Smooth muscle cell (in vitro differentiated cells): ENCODE measurements at regions not wholly inside any gene's neighbourhood (a gene's known extent, or its start where the extent isn't known, plus 50 kb on each side); places are given as distances from the start of the nearest gene placed in this dataset.

ENCODE experiments used
- DNase-seq: peaks from one replicate; lab custom pipeline; 2025; ENCODE audit not compliant: unreplicated experiment; lab: John Stamatoyannopoulos, UW
- H2AFZ ChIP-seq: fragments of 200-600 bp; sonication (generic); 2 replicates; pipeline ENCODE4 v1.6.0; 2016; ENCODE audit warnings: antibody characterized with exemption, low read depth, mild to moderate bottlenecking
- H3F3A ChIP-seq: fragments of 200-600 bp; sonication (generic); 2 replicates; pipeline ENCODE4 v1.6.0; 2017; ENCODE audit warnings: antibody characterized with exemption, low read depth
- H3K27ac ChIP-seq: fragments of 200-600 bp; sonication (generic); 2 replicates; pipeline ENCODE4 v1.5.1; 2016; ENCODE audit warnings: low read depth, mild to moderate bottlenecking
- H3K27me3 ChIP-seq: fragments of 200-600 bp; sonication (generic); 2 replicates; pipeline ENCODE4 v1.6.1; 2016; ENCODE audit warnings: low read depth, mild to moderate bottlenecking
- H3K36me3 ChIP-seq: fragments of 200-600 bp; sonication (generic); 2 replicates; pipeline ENCODE4 v1.5.1; 2016; ENCODE audit warnings: low read depth
- H3K4me1 ChIP-seq: fragments of 200-600 bp; sonication (generic); 2 replicates; pipeline ENCODE4 v1.5.1; 2016; ENCODE audit warnings: low read depth
- H3K4me2 ChIP-seq: fragments of 200-600 bp; sonication (generic); 2 replicates; pipeline ENCODE4 v1.6.0; 2016; ENCODE audit warnings: mild to moderate bottlenecking
- H3K4me3 ChIP-seq: fragments of 200-600 bp; sonication (generic); 2 replicates; pipeline ENCODE4 v1.5.1; 2016; ENCODE audit warnings: mild to moderate bottlenecking
- H3K79me2 ChIP-seq: fragments of 200-600 bp; sonication (generic); 2 replicates; pipeline ENCODE4 v1.6.0; 2016; ENCODE audit warnings: low read depth, mild to moderate bottlenecking
- H3K9ac ChIP-seq: fragments of 200-600 bp; sonication (generic); 2 replicates; pipeline ENCODE4 v1.6.0; 2016; ENCODE audit warnings: low read depth
- H3K9me3 ChIP-seq: fragments of 200-600 bp; sonication (generic); replicated peaks from 2 replicates; pipeline ENCODE4 v1.5.1; 2016; ENCODE audit warnings: low read depth
- H4K20me1 ChIP-seq: fragments of 200-600 bp; sonication (generic); 2 replicates; pipeline ENCODE4 v1.6.0; 2016; ENCODE audit warnings: low read depth
- WGBS: methylation state at CpG from one replicate; pipeline ENCODE4 v1.1.7; 2016; ENCODE audit warnings: low lambda C conversion rate; 5-methylcytosine and 5-hydroxymethylcytosine counted together
- TF ChIP-seq, protein P1 (sequence below): fragments of 200-600 bp; sonication (generic); IDR thresholded peaks from 2 replicates; pipeline ENCODE4 v1.5.1; 2017; ENCODE audit warnings: borderline replicate concordance, mild to moderate bottlenecking, antibody characterized with exemption; ENCODE audit not compliant: insufficient read depth, poor library complexity, severe bottlenecking

DNA sequence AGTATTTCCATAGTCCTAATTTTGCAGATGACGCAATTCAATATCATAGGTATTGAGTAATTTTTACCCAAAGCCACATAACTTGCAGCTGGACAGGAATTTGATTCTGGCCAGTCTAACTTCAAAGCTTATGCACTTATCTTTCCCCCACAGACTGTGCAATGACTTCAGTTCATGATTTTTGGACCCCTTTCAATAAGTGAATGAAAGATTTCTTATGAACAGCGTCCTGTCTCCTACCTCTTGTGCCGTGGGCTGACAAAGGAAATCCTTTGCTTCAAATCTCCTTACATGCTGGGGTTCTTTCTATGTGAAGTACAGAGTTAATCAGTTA is 217.7 kb upstream of the KIRREL3 start:
- H3K27me3 ChIP-seq = no peaks in the 10 kb centered on the region
- no peaks in the 10 kb centered on the region for H3K36me3 ChIP-seq
- H3K4me2 ChIP-seq = no peak overlapping the region
- no peaks in the 10 kb centered on the region for H3K9me3 ChIP-seq
- no peak overlapping the region for H2AFZ ChIP-seq
- TF ChIP-seq, protein P1, sequence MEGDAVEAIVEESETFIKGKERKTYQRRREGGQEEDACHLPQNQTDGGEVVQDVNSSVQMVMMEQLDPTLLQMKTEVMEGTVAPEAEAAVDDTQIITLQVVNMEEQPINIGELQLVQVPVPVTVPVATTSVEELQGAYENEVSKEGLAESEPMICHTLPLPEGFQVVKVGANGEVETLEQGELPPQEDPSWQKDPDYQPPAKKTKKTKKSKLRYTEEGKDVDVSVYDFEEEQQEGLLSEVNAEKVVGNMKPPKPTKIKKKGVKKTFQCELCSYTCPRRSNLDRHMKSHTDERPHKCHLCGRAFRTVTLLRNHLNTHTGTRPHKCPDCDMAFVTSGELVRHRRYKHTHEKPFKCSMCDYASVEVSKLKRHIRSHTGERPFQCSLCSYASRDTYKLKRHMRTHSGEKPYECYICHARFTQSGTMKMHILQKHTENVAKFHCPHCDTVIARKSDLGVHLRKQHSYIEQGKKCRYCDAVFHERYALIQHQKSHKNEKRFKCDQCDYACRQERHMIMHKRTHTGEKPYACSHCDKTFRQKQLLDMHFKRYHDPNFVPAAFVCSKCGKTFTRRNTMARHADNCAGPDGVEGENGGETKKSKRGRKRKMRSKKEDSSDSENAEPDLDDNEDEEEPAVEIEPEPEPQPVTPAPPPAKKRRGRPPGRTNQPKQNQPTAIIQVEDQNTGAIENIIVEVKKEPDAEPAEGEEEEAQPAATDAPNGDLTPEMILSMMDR = no peak
- no peak for DNase-seq
- H3K4me1 ChIP-seq = no peaks in the 10 kb centered on the region
- no peaks in the 10 kb centered on the region for H4K20me1 ChIP-seq
- no peak overlapping the region for H3K9ac ChIP-seq
- H3F3A ChIP-seq = no peaks in the 10 kb centered on the region
- H3K27ac ChIP-seq = no peak overlapping the region
- no peaks in the 10 kb centered on the region for H3K79me2 ChIP-seq
- 96% methylated on average over 3 of the region's 3 CpGs for WGBS
- H3K4me3 ChIP-seq = no peak overlapping the region

DNA sequence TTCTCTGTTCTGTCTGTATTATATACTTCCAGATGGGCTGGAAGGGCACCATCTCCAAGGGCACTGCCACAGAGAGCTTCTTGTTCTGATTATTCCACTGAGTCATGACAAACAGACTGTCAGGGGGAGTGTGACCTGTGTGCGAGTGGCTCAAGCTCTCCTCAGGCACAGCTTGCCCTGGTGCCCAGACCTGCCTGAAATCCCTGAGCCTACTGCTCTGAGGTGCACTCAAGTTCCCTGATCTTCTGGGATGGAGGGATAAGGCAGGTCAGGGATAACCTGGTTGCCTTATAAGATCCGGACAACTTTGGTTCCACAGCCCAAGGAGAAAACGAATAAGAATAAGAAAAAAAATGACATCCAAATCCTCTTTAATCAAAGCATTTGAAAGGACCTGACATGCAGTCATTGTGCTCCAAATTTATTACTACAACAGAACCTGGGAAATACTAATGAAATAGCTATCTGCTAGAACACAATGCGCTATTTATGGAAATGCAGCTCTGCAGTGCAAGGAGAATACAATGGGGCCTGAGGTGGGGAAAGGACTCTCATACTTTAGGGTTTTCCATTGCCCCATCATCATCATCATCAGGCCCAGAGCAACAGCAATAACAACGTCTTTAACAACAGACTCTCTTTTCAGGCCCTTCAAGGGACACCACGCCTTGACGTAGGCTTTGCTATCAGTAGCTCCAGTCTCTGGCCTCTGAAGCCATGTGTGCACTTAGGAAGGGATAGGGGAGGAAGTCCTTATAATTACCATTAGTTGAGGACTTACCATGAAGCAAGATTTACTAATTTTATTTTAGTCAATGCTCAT is 217.1 kb upstream of the KIRREL3 start:
- no peaks in the 10 kb centered on the region for H3K79me2 ChIP-seq
- H3K4me3 ChIP-seq = no peak overlapping the region
- no peak overlapping the region for H3K9ac ChIP-seq
- H3K27ac ChIP-seq = no peak overlapping the region
- H3K4me2 ChIP-seq = no peak overlapping the region
- TF ChIP-seq, protein P1 = no peak
- H3F3A ChIP-seq = no peaks in the 10 kb centered on the region
- H3K27me3 ChIP-seq = no peaks in the 10 kb centered on the region
- H2AFZ ChIP-seq = no peak overlapping the region
- no peaks in the 10 kb centered on the region for H3K36me3 ChIP-seq
- no peak for DNase-seq
- 87% methylated on average over 7 of the region's 7 CpGs for WGBS
- no peaks in the 10 kb centered on the region for H4K20me1 ChIP-seq
- no peaks in the 10 kb centered on the region for H3K4me1 ChIP-seq
- no peaks in the 10 kb centered on the region for H3K9me3 ChIP-seq

DNA sequence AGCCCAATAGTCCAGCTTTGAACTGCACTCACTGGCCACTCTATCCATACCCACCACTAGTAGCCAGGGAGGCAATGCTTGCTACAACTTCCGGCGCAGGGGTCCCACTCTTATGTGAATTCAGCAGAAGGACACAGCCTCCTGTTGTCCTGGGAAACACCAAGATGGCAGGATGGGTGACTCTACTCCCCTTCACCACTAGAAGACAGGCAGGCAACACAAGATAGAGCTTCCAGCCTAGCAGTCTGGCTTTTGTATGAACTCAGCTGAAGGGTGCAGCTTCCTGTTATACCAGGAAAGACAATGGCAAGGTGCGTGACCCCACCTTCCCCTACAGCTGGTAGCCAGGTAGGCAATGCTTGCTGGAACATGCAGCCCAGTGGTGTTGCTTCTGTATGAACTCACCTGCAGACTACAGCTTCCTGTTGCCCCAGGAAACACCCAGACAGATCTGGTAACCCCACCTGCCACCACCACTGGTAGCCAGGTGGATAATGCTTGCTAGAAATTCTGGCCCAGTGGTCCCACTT is 205.2 kb upstream of the KIRREL3 start:
- Histone ChIP-seq H3K79me2 (no peaks in the 10 kb centered on the region), H3K4me3 (no peak overlapping the region), H3K4me2 (no peak overlapping the region), H3K9me3 (peaks cover 10% of the 10 kb centered on the region), H4K20me1 (no peaks in the 10 kb centered on the region), H3K36me3 (no peaks in the 10 kb centered on the region), H3F3A (no peaks in the 10 kb centered on the region), H3K27me3 (no peaks in the 10 kb centered on the region), H3K9ac (no peak overlapping the region), H3K27ac (no peak overlapping the region), H3K4me1 (no peaks in the 10 kb centered on the region), H2AFZ (no peak overlapping the region)
- TF ChIP-seq, protein P1 = no peak
- no peak for DNase-seq
- WGBS = 93% methylated on average over 3 of the region's 3 CpGs

DNA sequence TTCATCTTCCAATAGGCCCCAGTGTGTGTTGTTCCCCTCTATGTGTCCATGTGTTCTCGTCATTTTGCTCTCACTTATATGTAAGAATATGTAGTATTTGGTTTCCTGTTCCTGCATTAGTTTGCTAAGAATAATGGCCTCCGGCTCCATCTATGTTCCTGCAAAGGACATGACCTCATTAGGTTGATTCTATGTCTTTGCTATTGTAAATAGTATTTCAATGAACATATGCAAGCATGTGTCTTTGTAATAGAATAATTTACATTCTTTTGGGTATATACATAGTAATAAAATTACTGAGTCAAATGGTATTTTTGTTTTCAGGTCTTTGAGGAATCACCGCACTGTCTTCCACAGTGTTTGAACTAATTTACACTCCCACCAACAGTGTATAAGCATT is 202.9 kb upstream of the KIRREL3 start:
- no peaks in the 10 kb centered on the region for H3K4me1 ChIP-seq

More for the DNA sequence above, 202.9 kb upstream of the KIRREL3 start:
- H3K27me3 ChIP-seq = no peaks in the 10 kb centered on the region
- no peak for DNase-seq
- no peak overlapping the region for H3K9ac ChIP-seq
- no peaks in the 10 kb centered on the region for H3K36me3 ChIP-seq
- H2AFZ ChIP-seq = no peak overlapping the region
- no peak overlapping the region for H3K4me3 ChIP-seq
- peaks cover 10% of the 10 kb centered on the region for H3K9me3 ChIP-seq
- no peaks in the 10 kb centered on the region for H3F3A ChIP-seq
- no peak overlapping the region for H3K4me2 ChIP-seq
- no peaks in the 10 kb centered on the region for H3K79me2 ChIP-seq
- H3K27ac ChIP-seq = no peak overlapping the region
- H4K20me1 ChIP-seq = no peaks in the 10 kb centered on the region
- WGBS = 68% methylated on average over 3 of the region's 3 CpGs
- TF ChIP-seq, protein P1 = no peak
